Liver (tissue), 8 donors: ENCODE measurements at regions not wholly inside any gene's neighbourhood (a gene's known extent, or its start where the extent isn't known, plus 50 kb on each side); places are given as distances from the start of the nearest gene placed in this dataset.

Experiments
- DNase-seq: peaks from one replicate; pipeline ENCODE4 v3.0.0-alpha.2; 2017; ENCODE audit warnings: low spot score
- H3K27ac ChIP-seq, 2 donors: one replicate each; pipeline ENCODE4 v1.7.0; 2013; ENCODE audit warnings: inconsistent platforms in 2 of 2, low read length in 2 of 2, control low read depth in 1 of 2, low read depth in 1 of 2, mild to moderate bottlenecking in 1 of 2
- H3K27me3 ChIP-seq, 4 donors: one replicate each; pipeline versions ENCODE4 v1.6.1 to v1.7.0; 2013; ENCODE audit warnings: low read length in 3 of 4, inconsistent platforms in 1 of 4, mild to moderate bottlenecking in 1 of 4, moderate library complexity in 1 of 4; ENCODE audit not compliant: control insufficient read depth in 4 of 4, insufficient read depth in 4 of 4
- H3K36me3 ChIP-seq, 4 donors: one replicate each; pipeline versions ENCODE4 v1.6.1 to v1.7.0; 2013; ENCODE audit warnings: low read length in 3 of 4, mild to moderate bottlenecking in 3 of 4, low read depth in 1 of 4, moderate library complexity in 1 of 4; ENCODE audit not compliant: control insufficient read depth in 4 of 4, insufficient read depth in 3 of 4
- H3K4me1 ChIP-seq, 4 donors: one replicate each; pipeline versions ENCODE4 v1.6.1 to v1.7.0; 2013; ENCODE audit warnings: low read length in 3 of 4, mild to moderate bottlenecking in 3 of 4, moderate library complexity in 1 of 4; ENCODE audit not compliant: control insufficient read depth in 4 of 4, insufficient read depth in 4 of 4
- H3K4me3 ChIP-seq, 3 donors: one replicate each; pipeline versions ENCODE4 v1.6.1 to v1.7.0; 2013; ENCODE audit warnings: low read length in 3 of 3, control low read depth in 1 of 3, low read depth in 1 of 3, mild to moderate bottlenecking in 1 of 3
- H3K9ac ChIP-seq, 2 donors: one replicate each; pipeline ENCODE4 v1.7.0; 2013; ENCODE audit warnings: low read length in 2 of 2, mild to moderate bottlenecking in 2 of 2, moderate library complexity in 2 of 2, control low read depth in 1 of 2, low read depth in 1 of 2
- H3K9me3 ChIP-seq, 4 donors: one replicate each; pipeline versions ENCODE4 v1.6.1 to v1.7.0; 2013; ENCODE audit warnings: low read length in 3 of 4; ENCODE audit not compliant: control insufficient read depth in 4 of 4
- EGR1 ChIP-seq, 2 donors: IDR thresholded peaks; 2 replicates each; pipeline ENCODE4 v1.6.1; 2016 to 2018; ENCODE audit warnings: antibody characterized with exemption in 2 of 2, low read depth in 2 of 2
- FOXA1 ChIP-seq: IDR thresholded peaks from 2 replicates; pipeline ENCODE4 v1.6.1; 2016; ENCODE audit warnings: antibody characterized with exemption
- FOXA2 ChIP-seq: IDR thresholded peaks from 2 replicates; pipeline ENCODE4 v1.6.1; 2016; ENCODE audit warnings: antibody characterized with exemption
- GABPA ChIP-seq, 2 donors: IDR thresholded peaks in 1 of 2; conservative IDR thresholded peaks in 1 of 2; 2 replicates each; pipeline ENCODE4 v1.6.1; 2016; ENCODE audit warnings: antibody characterized with exemption in 2 of 2, mild to moderate bottlenecking in 1 of 2, moderate library complexity in 1 of 2
- HNF4A ChIP-seq, 2 donors: conservative IDR thresholded peaks; 2 replicates each; pipeline ENCODE4 v1.6.1; 2016; ENCODE audit warnings: antibody characterized with exemption in 2 of 2, mild to moderate bottlenecking in 2 of 2
- HNF4G ChIP-seq: IDR thresholded peaks from 2 replicates; pipeline ENCODE4 v1.6.1; 2016; ENCODE audit warnings: antibody characterized with exemption
- JUND ChIP-seq, 2 donors: IDR thresholded peaks; 2 replicates each; pipeline ENCODE4 v1.6.1; 2016; ENCODE audit warnings: antibody characterized with exemption in 2 of 2
- NR2F2 ChIP-seq: IDR thresholded peaks from 2 replicates; pipeline ENCODE4 v1.6.1; 2016; ENCODE audit warnings: antibody characterized with exemption
- RAD21 ChIP-seq, 2 donors: IDR thresholded peaks; 2 replicates each; pipeline ENCODE4 v1.6.1; 2016; ENCODE audit warnings: antibody characterized with exemption in 2 of 2, mild to moderate bottlenecking in 2 of 2
- RXRA ChIP-seq, 2 donors: IDR thresholded peaks; 2 replicates each; pipeline ENCODE4 v1.6.1; 2017 to 2018; ENCODE audit warnings: antibody characterized with exemption in 2 of 2, mild to moderate bottlenecking in 1 of 2
- SP1 ChIP-seq: IDR thresholded peaks from 2 replicates; pipeline ENCODE4 v1.6.1; 2018; ENCODE audit warnings: antibody characterized with exemption, mild to moderate bottlenecking
- TAF1 ChIP-seq: conservative IDR thresholded peaks from 2 replicates; pipeline ENCODE4 v1.6.1; 2016; ENCODE audit warnings: antibody characterized with exemption, mild to moderate bottlenecking
- YY1 ChIP-seq: IDR thresholded peaks from 2 replicates; pipeline ENCODE4 v1.6.1; 2016; ENCODE audit warnings: antibody characterized with exemption, mild to moderate bottlenecking
- WGBS: extraction: QIAGEN DNeasy Blood & Tissue Kit; methylation state at CpG from one replicate; pipeline ENCODE4 v1.1.7; 2013; 5-methylcytosine and 5-hydroxymethylcytosine counted together
- TF ChIP-seq, protein P1 (sequence below): IDR thresholded peaks from 2 replicates; pipeline ENCODE4 v1.6.1; 2016; ENCODE audit warnings: antibody characterized with exemption, mild to moderate bottlenecking
- TF ChIP-seq, protein P2 (sequence below): IDR thresholded peaks from 2 replicates; pipeline ENCODE4 v1.6.1; 2016; ENCODE audit warnings: antibody characterized with exemption
- TF ChIP-seq, protein P3 (sequence below): IDR thresholded peaks from 2 replicates; pipeline ENCODE4 v1.6.1; 2016; ENCODE audit warnings: antibody characterized with exemption
- TF ChIP-seq, protein P4 (sequence below): fragments of 150-350 bp; IDR thresholded peaks from 2 replicates; pipeline ENCODE4 v1.5.1; 2017; ENCODE audit warnings: improper control_type of control experiment, low read depth, low read length; ENCODE audit not compliant: missing input control
- donor health status: healthy.
- donor health status: healthy.
- donor health status: healthy.
- donor health status: healthy.
- donor health status: healthy.

DNA sequence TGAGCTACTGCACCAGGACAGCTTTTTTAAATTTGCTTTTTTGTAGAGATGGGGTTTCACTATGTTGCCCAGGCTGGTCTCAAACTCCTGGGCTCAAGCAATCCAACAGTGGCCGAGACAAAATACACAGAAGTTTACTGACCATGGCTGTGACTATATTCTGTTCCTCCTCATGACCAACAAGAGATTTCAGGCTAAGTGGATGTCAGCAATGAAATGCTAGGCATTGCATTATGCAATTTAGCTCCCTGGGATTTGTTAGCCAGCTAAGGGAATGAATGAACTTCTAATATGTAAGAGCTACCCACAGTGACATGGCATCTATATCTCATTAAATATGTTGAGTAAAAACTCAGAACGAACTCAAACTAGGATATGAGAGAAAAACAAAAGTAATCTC lies 81.9 kb upstream of the MBOAT2 start:
- Histone ChIP-seq H3K9me3 (no peaks in the 10 kb centered on the region), H3K4me3 (no peak overlapping the region), H3K9ac (no peak overlapping the region), H3K27ac (no peak overlapping the region), H3K36me3 (no peaks in the 10 kb centered on the region), H3K4me1 (no peaks in the 10 kb centered on the region), H3K27me3 (no peaks in the 10 kb centered on the region)
- TF ChIP-seq HNF4G = no peak
- TF ChIP-seq, protein P1, sequence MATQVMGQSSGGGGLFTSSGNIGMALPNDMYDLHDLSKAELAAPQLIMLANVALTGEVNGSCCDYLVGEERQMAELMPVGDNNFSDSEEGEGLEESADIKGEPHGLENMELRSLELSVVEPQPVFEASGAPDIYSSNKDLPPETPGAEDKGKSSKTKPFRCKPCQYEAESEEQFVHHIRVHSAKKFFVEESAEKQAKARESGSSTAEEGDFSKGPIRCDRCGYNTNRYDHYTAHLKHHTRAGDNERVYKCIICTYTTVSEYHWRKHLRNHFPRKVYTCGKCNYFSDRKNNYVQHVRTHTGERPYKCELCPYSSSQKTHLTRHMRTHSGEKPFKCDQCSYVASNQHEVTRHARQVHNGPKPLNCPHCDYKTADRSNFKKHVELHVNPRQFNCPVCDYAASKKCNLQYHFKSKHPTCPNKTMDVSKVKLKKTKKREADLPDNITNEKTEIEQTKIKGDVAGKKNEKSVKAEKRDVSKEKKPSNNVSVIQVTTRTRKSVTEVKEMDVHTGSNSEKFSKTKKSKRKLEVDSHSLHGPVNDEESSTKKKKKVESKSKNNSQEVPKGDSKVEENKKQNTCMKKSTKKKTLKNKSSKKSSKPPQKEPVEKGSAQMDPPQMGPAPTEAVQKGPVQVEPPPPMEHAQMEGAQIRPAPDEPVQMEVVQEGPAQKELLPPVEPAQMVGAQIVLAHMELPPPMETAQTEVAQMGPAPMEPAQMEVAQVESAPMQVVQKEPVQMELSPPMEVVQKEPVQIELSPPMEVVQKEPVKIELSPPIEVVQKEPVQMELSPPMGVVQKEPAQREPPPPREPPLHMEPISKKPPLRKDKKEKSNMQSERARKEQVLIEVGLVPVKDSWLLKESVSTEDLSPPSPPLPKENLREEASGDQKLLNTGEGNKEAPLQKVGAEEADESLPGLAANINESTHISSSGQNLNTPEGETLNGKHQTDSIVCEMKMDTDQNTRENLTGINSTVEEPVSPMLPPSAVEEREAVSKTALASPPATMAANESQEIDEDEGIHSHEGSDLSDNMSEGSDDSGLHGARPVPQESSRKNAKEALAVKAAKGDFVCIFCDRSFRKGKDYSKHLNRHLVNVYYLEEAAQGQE = no peak
- TF ChIP-seq RXRA (IDR thresholded peaks at IDR 0.05) = no peak
- TF ChIP-seq NR2F2 = no peak
- WGBS = 78% methylated on average over 2 of the region's 2 CpGs
- DNase-seq = no peak

DNA sequence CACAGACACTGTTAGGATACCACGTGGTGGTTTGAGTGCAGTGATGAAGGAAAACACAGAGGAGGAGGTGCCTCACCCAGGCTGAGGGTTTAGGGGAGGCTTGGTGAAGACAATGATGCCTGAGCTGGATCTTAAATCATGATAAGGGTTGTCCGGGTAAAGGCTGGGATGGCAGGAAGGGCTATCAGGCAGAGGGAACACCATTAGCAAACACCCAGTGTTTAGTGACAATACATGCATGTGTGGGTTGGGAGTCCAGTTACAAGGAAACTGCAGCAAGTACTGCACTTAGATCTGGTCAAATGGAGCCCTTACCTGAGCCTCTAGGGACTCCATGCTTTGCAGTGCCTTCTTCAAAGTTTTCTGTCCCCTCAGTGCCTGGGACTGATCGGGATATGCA lies 79.8 kb upstream of the MBOAT2 start:
- Histone ChIP-seq H3K4me1 (no peaks in the 10 kb centered on the region), H3K4me3 (no peak overlapping the region), H3K27me3 (no peaks in the 10 kb centered on the region), H3K9me3 (no peaks in the 10 kb centered on the region), H3K9ac (no peak overlapping the region), H3K36me3 (no peaks in the 10 kb centered on the region), H3K27ac (no peak overlapping the region)
- TF ChIP-seq, protein P2, sequence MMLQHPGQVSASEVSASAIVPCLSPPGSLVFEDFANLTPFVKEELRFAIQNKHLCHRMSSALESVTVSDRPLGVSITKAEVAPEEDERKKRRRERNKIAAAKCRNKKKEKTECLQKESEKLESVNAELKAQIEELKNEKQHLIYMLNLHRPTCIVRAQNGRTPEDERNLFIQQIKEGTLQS = no peak
- TF ChIP-seq HNF4G (no peak), FOXA1 (no peak), YY1 (no peak), GABPA (IDR thresholded peaks at IDR 0.05 in 1 of 2, conservative IDR thresholded peaks at IDR 0.05 in 1 of 2) (no peak), HNF4A (conservative IDR thresholded peaks at IDR 0.05) (no peak), RXRA (IDR thresholded peaks at IDR 0.05) (no peak), RAD21 (IDR thresholded peaks at IDR 0.05) (no peak), JUND (IDR thresholded peaks at IDR 0.05) (no peak), SP1 (no peak), TAF1 (no peak), FOXA2 (no peak), EGR1 (IDR thresholded peaks at IDR 0.05; ENCODE audit: low read depth in 2 of 2) (no peak), NR2F2 (no peak)
- TF ChIP-seq, protein P3, sequence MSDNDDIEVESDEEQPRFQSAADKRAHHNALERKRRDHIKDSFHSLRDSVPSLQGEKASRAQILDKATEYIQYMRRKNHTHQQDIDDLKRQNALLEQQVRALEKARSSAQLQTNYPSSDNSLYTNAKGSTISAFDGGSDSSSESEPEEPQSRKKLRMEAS = no peak
- TF ChIP-seq, protein P4, sequence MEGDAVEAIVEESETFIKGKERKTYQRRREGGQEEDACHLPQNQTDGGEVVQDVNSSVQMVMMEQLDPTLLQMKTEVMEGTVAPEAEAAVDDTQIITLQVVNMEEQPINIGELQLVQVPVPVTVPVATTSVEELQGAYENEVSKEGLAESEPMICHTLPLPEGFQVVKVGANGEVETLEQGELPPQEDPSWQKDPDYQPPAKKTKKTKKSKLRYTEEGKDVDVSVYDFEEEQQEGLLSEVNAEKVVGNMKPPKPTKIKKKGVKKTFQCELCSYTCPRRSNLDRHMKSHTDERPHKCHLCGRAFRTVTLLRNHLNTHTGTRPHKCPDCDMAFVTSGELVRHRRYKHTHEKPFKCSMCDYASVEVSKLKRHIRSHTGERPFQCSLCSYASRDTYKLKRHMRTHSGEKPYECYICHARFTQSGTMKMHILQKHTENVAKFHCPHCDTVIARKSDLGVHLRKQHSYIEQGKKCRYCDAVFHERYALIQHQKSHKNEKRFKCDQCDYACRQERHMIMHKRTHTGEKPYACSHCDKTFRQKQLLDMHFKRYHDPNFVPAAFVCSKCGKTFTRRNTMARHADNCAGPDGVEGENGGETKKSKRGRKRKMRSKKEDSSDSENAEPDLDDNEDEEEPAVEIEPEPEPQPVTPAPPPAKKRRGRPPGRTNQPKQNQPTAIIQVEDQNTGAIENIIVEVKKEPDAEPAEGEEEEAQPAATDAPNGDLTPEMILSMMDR = no peak
- TF ChIP-seq, protein P1 = no peak
- WGBS = 61% methylated on average over 3 of the region's 3 CpGs
- no peak for DNase-seq
